HEK293T (cell line): ENCODE measurements at regions not wholly inside any gene's neighbourhood (a gene's known extent, or its start where the extent isn't known, plus 50 kb on each side); places are given as distances from the start of the nearest gene placed in this dataset.
A peak's percentile ranks its signal among the peaks of the same experiment; 100 is the strongest.

Experiments used
- CTCF ChIA-PET: fragments of 350-600 bp; formaldehyde crosslinking; extraction: SDS; loops from one replicate; lab custom pipeline; 2021; ENCODE audit warnings: antibody characterized with exemption, inconsistent platforms; lab: Yijun Ruan, JAX
- POLR2A ChIA-PET: fragments of 350-600 bp; formaldehyde crosslinking; extraction: SDS; loops from one replicate; lab custom pipeline; 2020; ENCODE audit warnings: antibody characterized with exemption, inconsistent platforms; lab: Yijun Ruan, JAX
- DNase-seq: peaks from one replicate; pipeline ENCODE4 v3.0.0; 2012; ENCODE audit warnings: mixed read lengths; ENCODE audit errors: extremely low spot score
- ARNT ChIP-seq: fragments of 450-650 bp; IDR thresholded peaks from 2 replicates; pipeline ENCODE4 v1.6.1; 2017; ENCODE audit warnings: mild to moderate bottlenecking
- BHLHE40 ChIP-seq: fragments of 450-650 bp; IDR thresholded peaks from 2 replicates; pipeline ENCODE4 v1.6.1; 2016; ENCODE audit warnings: mild to moderate bottlenecking, moderate library complexity, borderline replicate concordance
- CTBP1 ChIP-seq: fragments of 450-650 bp; IDR thresholded peaks from 2 replicates; pipeline ENCODE4 v1.6.1; 2016; ENCODE audit warnings: borderline replicate concordance
- ELF4 ChIP-seq: fragments of 450-650 bp; IDR thresholded peaks from 2 replicates; pipeline ENCODE4 v1.6.1; 2017; ENCODE audit warnings: antibody characterized with exemption
- FOXA1 ChIP-seq: fragments of 450-650 bp; IDR thresholded peaks from 2 replicates; pipeline ENCODE4 v1.6.1; 2016; ENCODE audit warnings: mild to moderate bottlenecking
- FOXK2 ChIP-seq: fragments of 450-650 bp; IDR thresholded peaks from 2 replicates; pipeline ENCODE4 v1.6.1; 2016; ENCODE audit warnings: mild to moderate bottlenecking
- FOXM1 ChIP-seq: fragments of 450-650 bp; IDR thresholded peaks from 2 replicates; pipeline ENCODE4 v1.6.1; 2017; ENCODE audit warnings: mild to moderate bottlenecking, borderline replicate concordance
- HDGF ChIP-seq: fragments of 450-650 bp; IDR thresholded peaks from 2 replicates; pipeline ENCODE4 v1.6.1; 2017; ENCODE audit warnings: antibody characterized with exemption, borderline replicate concordance
- L3MBTL2 ChIP-seq: fragments of 450-650 bp; conservative IDR thresholded peaks from 2 replicates; pipeline ENCODE4 v1.6.1; 2016; ENCODE audit warnings: mild to moderate bottlenecking
- LEF1 ChIP-seq: fragments of 450-650 bp; IDR thresholded peaks from 2 replicates; pipeline ENCODE4 v1.6.1; 2017; ENCODE audit warnings: mild to moderate bottlenecking, borderline replicate concordance
- NFRKB ChIP-seq: fragments of 450-650 bp; IDR thresholded peaks from 2 replicates; pipeline ENCODE4 v1.6.1; 2016; ENCODE audit warnings: mild to moderate bottlenecking, moderate library complexity
- SP1 ChIP-seq: fragments of 450-650 bp; IDR thresholded peaks from 2 replicates; pipeline ENCODE4 v1.6.1; 2017
- SUZ12 ChIP-seq: fragments of 450-650 bp; IDR thresholded peaks from 2 replicates; pipeline ENCODE4 v1.6.1; 2016; ENCODE audit warnings: mild to moderate bottlenecking
- TARDBP ChIP-seq: fragments of 450-650 bp; IDR thresholded peaks from 2 replicates; pipeline ENCODE4 v1.6.1; 2016
- ZNF384 ChIP-seq: fragments of 450-650 bp; IDR thresholded peaks from 2 replicates; pipeline ENCODE4 v1.6.1; 2016
- TF ChIP-seq, protein P1 (sequence below): fragments of 450-650 bp; IDR thresholded peaks from 2 replicates; pipeline ENCODE4 v1.6.1; 2016

DNA sequence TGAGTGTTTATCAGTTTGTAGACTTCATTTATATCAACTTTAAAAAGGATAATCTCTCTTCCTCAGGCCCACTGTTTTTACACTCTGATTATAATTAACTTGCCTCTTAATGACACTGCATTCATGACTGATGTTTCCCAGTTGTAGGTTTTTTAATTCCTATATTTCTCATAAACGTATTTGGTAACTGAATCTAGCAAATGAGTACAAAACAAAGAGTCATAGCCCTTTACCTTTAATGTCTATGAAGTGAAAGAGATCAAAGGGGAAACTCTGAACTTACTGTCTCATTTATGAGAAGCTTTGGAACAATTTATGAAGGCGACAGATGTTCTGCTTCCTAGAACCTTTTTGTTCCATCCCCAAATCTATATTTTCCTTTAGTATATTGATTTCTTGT, 56.6 kb upstream of the ABCA1 start:
- no peak for DNase-seq
- ChIA-PET CTCF (no interaction called here), POLR2A (interaction anchor here (0.9 kb wide), 1 partner anchor 13 kb away, joined by 3 read pairs; no protein-coding TSS in a partner anchor)
- TF ChIP-seq SUZ12, result no peak
- no peak for TF ChIP-seq ELF4
- TF ChIP-seq ARNT, result no peak
- TF ChIP-seq CTBP1, result no peak
- no peak for TF ChIP-seq SP1
- no peak for TF ChIP-seq NFRKB
- TF ChIP-seq TARDBP, result no peak
- no peak for TF ChIP-seq FOXM1
- TF ChIP-seq LEF1, result no peak
- TF ChIP-seq BHLHE40, result no peak
- TF ChIP-seq FOXK2, result no peak
- TF ChIP-seq L3MBTL2, result no peak
- no peak for TF ChIP-seq ZNF384
- TF ChIP-seq FOXA1, result no peak
- TF ChIP-seq HDGF, result no peak

DNA sequence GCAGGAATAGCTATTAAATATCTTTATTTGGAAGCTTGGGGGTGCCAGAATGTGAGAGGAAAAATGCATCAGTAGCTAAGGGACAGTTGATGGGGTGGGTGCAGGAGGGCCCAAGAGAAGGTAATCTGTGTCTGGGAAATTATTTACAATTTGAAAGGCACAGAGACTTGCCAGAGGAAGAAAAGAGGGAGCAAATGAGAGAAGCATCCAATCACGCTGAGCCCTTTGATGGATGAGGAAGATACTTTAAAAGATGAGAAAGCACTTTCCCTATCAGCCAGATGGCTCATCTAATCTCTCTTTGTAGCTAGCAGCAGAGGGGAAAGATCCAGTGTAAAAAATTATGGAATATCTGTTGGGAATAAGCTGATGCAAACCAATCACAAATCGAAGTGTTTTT, 57.0 kb upstream of the ABCA1 start:
- ChIA-PET CTCF (no interaction called here), POLR2A (interaction anchor here (0.9 kb wide), 1 partner anchor 13 kb away, joined by 3 read pairs; no protein-coding TSS in a partner anchor)
- DNase-seq, result no peak
- TF ChIP-seq, protein P1, sequence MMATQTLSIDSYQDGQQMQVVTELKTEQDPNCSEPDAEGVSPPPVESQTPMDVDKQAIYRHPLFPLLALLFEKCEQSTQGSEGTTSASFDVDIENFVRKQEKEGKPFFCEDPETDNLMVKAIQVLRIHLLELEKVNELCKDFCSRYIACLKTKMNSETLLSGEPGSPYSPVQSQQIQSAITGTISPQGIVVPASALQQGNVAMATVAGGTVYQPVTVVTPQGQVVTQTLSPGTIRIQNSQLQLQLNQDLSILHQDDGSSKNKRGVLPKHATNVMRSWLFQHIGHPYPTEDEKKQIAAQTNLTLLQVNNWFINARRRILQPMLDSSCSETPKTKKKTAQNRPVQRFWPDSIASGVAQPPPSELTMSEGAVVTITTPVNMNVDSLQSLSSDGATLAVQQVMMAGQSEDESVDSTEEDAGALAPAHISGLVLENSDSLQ, result no peak
- no peak for TF ChIP-seq TARDBP
- TF ChIP-seq ELF4, result no peak

DNA sequence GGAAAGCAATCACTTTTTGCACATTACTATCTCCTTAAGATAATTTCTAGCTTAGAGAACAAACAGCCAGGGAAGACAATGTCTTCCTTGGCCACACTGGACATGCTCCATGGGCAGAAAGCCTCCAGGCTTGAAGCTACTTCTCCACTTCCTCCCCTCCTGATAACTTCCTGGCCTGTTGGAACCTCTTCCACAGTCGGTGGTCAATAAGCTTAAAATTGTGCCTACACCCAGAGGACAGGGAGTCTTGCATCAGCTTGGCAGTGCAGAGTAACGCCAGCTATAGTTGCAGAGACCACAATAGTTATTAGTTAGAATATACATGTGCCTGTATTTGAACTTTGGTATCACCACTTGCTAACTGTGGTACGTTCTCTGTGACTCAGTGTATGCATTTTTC, 58.1 kb upstream of the ABCA1 start:
- CTCF ChIA-PET, result interaction anchor here (0.6 to 0.8 kb wide), 2 partner anchors 126 to 459 kb away, joined by 3 to 4 read pairs; no protein-coding TSS in a partner anchor
- POLR2A ChIA-PET, result no interaction called here
- no peak for TF ChIP-seq FOXM1
- no peak for TF ChIP-seq LEF1
- no peak for TF ChIP-seq FOXK2
- TF ChIP-seq SUZ12, result no peak
- TF ChIP-seq SP1, result no peak
- no peak for TF ChIP-seq FOXA1
- no peak for TF ChIP-seq BHLHE40
- DNase-seq, result no peak

DNA sequence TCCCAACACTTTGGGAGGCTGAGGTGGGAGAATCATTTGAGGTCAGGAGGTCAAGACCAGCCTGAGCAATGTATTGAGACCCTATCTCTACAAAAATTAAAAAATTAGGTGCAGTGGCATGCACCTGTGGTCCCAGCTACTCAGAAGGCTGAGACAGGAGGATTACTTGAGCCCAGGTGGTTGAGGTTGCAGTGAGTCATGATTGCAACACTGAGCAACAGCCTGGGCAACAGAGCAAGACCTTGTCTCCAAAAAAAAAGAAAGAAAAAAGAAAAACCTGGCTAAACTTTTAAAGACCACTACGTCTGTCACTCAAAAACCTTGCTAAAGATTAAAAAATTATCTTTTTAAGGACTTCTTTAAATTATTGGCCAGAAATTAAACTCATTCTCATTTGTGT, 59.8 kb upstream of the ABCA1 start:
- POLR2A ChIA-PET, result no interaction called here
- TF ChIP-seq LEF1 (no peak), L3MBTL2 (no peak), TARDBP (no peak), HDGF (no peak), SUZ12 (no peak), ZNF384 (no peak), FOXA1 (no peak), SP1 (no peak), ARNT (no peak), FOXM1 (no peak), ELF4 (no peak), NFRKB (no peak), FOXK2 (no peak), BHLHE40 (no peak), CTBP1 (no peak)
- TF ChIP-seq, protein P1, result no peak
- CTCF ChIA-PET, result no interaction called here
- DNase-seq, result no peak

DNA sequence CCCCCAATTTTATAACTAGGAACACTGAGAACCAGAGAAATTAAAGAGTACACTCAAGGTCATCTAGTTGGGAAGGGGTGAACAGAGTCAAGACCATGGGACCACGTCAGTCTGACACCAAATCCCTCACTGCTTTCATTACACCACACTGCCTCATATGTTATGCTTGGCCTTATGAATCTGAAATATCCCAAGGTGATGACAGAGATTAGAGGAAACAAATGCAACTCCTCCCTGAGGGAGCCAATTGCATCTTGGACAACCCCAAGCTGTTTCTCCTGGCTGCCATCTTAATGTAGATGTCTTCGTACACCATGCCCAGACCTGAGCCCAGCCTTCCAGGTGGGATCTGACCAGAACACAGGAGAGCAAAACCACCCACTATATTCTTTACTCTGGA, 60.6 kb upstream of the ABCA1 start:
- ChIA-PET POLR2A (no interaction called here), CTCF (no interaction called here)
- TF ChIP-seq SUZ12, result no peak
- TF ChIP-seq CTBP1, result no peak
- no peak for DNase-seq

DNA sequence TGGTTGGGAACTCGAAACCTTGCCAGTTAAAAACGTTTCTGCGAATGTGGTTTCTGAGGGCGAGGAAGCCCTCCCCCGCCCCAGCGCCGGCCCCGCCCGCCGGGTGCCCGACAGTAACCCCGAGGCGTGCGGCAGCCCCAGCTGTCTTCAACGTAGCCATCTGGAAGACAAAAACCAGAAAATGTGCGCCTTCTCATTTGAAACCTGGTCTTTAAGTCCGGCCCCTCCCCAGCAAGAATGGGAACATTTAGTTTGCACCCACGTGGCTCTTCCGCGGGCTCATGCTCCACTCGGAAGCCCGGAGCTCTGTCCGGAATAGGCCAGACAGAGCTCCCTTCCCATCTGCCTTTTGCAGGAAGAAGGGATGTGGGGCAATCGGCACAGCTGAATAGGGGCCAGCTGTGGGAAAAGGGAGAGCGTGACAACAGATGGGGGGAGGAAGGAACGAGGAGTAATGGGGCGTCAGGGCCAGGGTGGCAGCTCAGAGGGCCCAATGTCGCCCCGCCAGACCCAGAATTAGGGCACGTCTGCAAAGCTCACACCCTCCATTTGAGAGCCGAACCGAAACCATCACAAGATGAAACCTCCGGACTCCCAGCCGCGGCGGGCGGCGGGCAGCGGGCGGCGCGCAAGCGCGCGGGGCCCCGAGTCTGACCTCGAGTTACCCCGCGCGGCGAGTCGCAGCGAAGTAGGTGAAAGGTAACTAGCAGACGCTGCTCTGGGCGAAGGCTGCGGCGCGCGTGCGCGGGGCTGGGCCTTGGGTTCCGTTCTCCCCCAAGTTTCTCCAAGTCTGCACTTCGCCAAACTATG, 63.4 kb upstream of the ABCA1 start:
- TF ChIP-seq FOXK2, result no peak
- no peak for TF ChIP-seq SP1
- TF ChIP-seq SUZ12, result no peak
- no peak for TF ChIP-seq HDGF
- TF ChIP-seq L3MBTL2, result peak; percentile 77
- TF ChIP-seq ELF4, result no peak
- TF ChIP-seq, protein P1, result no peak
- peak; percentile 77 for DNase-seq
- ChIA-PET CTCF (interaction anchor here (0.9 kb wide), 1 partner anchor 128 kb away, joined by 4 read pairs; no protein-coding TSS in a partner anchor), POLR2A (interaction anchor here (0.5 to 1.4 kb wide), 6 partner anchors 13 to 123 kb away, joined by 3 to 9 read pairs (median 3); no protein-coding TSS in a partner anchor)

DNA sequence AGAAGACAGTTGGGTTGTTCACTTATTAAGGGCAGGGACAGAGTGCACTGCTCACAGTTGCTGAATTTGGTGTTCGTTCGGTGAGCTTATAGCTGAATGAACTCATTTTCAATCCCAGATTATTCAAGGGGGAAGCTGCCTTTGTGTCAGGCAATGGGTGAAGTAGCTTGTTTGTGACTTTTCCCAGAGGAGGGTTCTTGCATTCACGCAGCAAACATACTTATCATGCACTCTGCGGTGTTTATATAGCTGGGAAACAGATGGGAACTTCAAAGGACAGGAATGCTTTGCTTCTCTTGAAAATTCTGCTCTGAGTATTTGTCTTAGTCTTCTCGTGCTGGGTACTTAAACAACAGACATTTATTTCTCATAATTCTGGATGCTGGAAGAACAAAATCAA, 64.7 kb upstream of the ABCA1 start:
- DNase-seq, result no peak
- TF ChIP-seq SUZ12, result no peak
- no peak for TF ChIP-seq FOXK2
- TF ChIP-seq FOXM1, result no peak
- TF ChIP-seq, protein P1, result no peak
- no peak for TF ChIP-seq FOXA1
- no peak for TF ChIP-seq TARDBP
- no peak for TF ChIP-seq L3MBTL2
- no peak for TF ChIP-seq ELF4
- no peak for TF ChIP-seq BHLHE40
- no peak for TF ChIP-seq NFRKB
- no peak for TF ChIP-seq ARNT
- TF ChIP-seq LEF1, result no peak
- no peak for TF ChIP-seq HDGF
- no peak for TF ChIP-seq ZNF384
- no peak for TF ChIP-seq SP1
- TF ChIP-seq CTBP1, result no peak
- ChIA-PET CTCF (no interaction called here), POLR2A (no interaction called here)
